PC-9 (cell line): ENCODE measurements at regions not wholly inside any gene's neighbourhood (a gene's known extent, or its start where the extent isn't known, plus 50 kb on each side); places are given as distances from the start of the nearest gene placed in this dataset.

ENCODE experiments used
- EZH2 ChIP-seq: fragments of 200-600 bp; sonication (generic); IDR thresholded peaks from 2 replicates; pipeline ENCODE4 v1.8.0; 2017; ENCODE audit warnings: antibody characterized with exemption, low read depth
- TF ChIP-seq, protein P1 (sequence below): fragments of 200-600 bp; sonication (generic); conservative IDR thresholded peaks from 2 replicates; pipeline ENCODE4 v1.6.1; 2017; ENCODE audit warnings: mixed run types, antibody characterized with exemption, mild to moderate bottlenecking, moderate library complexity

DNA sequence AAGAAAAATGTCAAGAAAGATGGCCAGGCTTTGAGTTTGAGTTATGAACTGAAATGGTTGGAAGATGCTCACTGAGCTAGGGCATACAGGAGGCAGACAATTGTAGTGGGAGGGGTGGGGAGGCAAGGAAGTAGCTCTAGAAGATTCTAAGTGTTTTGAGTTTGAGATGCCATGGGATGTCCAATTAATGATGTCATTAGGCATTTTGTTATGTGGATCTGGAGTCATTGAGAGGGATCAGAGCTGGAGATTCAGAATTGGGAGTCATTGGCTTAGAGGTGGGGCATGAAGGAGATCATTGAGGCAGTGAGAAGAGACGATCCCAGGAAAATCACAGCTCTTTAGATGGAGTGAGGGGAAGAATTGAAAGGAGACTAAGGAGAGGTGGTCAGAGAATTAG is 111.5 kb upstream of the ZNF618 start:
- TF ChIP-seq, protein P1, sequence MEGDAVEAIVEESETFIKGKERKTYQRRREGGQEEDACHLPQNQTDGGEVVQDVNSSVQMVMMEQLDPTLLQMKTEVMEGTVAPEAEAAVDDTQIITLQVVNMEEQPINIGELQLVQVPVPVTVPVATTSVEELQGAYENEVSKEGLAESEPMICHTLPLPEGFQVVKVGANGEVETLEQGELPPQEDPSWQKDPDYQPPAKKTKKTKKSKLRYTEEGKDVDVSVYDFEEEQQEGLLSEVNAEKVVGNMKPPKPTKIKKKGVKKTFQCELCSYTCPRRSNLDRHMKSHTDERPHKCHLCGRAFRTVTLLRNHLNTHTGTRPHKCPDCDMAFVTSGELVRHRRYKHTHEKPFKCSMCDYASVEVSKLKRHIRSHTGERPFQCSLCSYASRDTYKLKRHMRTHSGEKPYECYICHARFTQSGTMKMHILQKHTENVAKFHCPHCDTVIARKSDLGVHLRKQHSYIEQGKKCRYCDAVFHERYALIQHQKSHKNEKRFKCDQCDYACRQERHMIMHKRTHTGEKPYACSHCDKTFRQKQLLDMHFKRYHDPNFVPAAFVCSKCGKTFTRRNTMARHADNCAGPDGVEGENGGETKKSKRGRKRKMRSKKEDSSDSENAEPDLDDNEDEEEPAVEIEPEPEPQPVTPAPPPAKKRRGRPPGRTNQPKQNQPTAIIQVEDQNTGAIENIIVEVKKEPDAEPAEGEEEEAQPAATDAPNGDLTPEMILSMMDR, result no peak
- no peak for TF ChIP-seq EZH2
